ENCODE measurements at regions not wholly inside any gene's neighbourhood (a gene's known extent, or its start where the extent isn't known, plus 50 kb on each side); places are given as distances from the start of the nearest gene placed in this dataset.

GRCh38 chr3:153029350-153029749, 132.7 kb upstream of the RAP2B start:
- Histone ChIP-seq H3K27me3 (no peaks in the 10 kb centered on the region), H3K27ac (no peak overlapping the region), H3K4me1 (no peaks in the 10 kb centered on the region), H3K4me3 (no peak overlapping the region), H3K9me3 (no peaks in the 10 kb centered on the region), H3K36me3 (no peaks in the 10 kb centered on the region)
- TF ChIP-seq POLR2A (IDR thresholded peaks at IDR 0.05) (no peak), CTCF (IDR thresholded peaks at IDR 0.05) (no peak), POLR2AphosphoS5 (IDR thresholded peaks at IDR 0.05) (no peak)
- DNase-seq (ENCODE audit: low spot score in 2 of 2) = no peak
- intact Hi-C loops (cut with DNase I; ENCODE audit: low total_unique reads) = no loop called here

DNA sequence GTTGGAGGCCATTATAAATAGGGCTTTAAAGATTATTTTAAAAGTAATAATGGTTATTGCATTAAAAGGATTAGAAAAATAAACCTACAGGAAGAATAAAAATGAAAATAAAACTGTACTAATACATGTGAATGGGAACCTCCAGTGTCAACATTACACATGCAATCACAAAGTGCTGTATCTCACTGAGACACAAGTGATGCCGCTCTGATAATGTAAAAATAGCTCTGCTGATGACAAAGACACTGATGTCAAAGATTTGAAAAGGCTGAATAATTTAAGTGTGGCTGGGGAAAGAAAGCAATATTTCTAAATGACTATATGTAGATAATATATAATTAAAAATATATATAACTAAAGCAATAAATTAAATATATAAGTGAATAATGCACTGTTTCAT, 129.1 kb upstream of the RAP2B start:
- no peaks in the 10 kb centered on the region for H3K4me1 ChIP-seq
- H3K4me3 ChIP-seq = no peak overlapping the region
- no peaks in the 10 kb centered on the region for H3K27me3 ChIP-seq
- no peak for DNase-seq (ENCODE audit: low spot score in 2 of 2)
- H3K9me3 ChIP-seq = no peaks in the 10 kb centered on the region
- H3K36me3 ChIP-seq = no peaks in the 10 kb centered on the region
- no peak overlapping the region for H3K27ac ChIP-seq
- intact Hi-C loops (cut with DNase I; ENCODE audit: low total_unique reads) = no loop called here
- no peak for TF ChIP-seq POLR2A (IDR thresholded peaks at IDR 0.05)
- TF ChIP-seq POLR2AphosphoS5 (IDR thresholded peaks at IDR 0.05) = no peak
- no peak for TF ChIP-seq CTCF (IDR thresholded peaks at IDR 0.05)

DNA sequence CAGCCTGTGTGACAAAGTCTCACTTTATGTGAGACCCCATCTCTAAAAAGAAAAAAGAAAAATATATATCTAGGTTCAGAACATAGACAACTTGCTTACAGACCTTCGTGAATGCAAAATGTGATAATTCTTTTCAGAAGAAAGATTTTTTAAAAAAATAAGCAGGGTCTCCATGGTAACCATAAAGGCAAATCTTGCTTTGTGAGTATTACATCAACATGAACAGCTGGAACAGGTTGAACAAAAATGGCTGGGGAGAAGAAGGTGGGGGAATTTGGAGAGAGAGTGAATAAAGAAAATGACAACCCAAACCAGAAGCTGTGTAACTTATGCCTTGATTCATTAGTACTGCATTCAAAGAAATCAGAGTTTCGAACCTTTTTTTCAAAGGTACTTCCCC, 125.2 kb upstream of the RAP2B start:
- Histone ChIP-seq H3K36me3 (no peaks in the 10 kb centered on the region), H3K4me1 (no peaks in the 10 kb centered on the region), H3K9me3 (no peaks in the 10 kb centered on the region), H3K4me3 (no peak overlapping the region), H3K27ac (no peak overlapping the region), H3K27me3 (no peaks in the 10 kb centered on the region)
- intact Hi-C loops (cut with DNase I; ENCODE audit: low total_unique reads) = no loop called here
- no peak for TF ChIP-seq POLR2A (IDR thresholded peaks at IDR 0.05)
- no peak for TF ChIP-seq POLR2AphosphoS5 (IDR thresholded peaks at IDR 0.05)
- no peak for DNase-seq (ENCODE audit: low spot score in 2 of 2)

- TF ChIP-seq POLR2A (IDR thresholded peaks at IDR 0.05) (no peak), CTCF (IDR thresholded peaks at IDR 0.05) (no peak), POLR2AphosphoS5 (IDR thresholded peaks at IDR 0.05) (no peak)
- Histone ChIP-seq H3K27ac (no peak overlapping the region), H3K36me3 (no peaks in the 10 kb centered on the region), H3K4me1 (peaks cover 0 to 2% of the 10 kb centered on the region in 2 donors), H3K9me3 (no peaks in the 10 kb centered on the region), H3K27me3 (no peaks in the 10 kb centered on the region), H3K4me3 (no peak overlapping the region)
- intact Hi-C loops (cut with DNase I; ENCODE audit: low total_unique reads) = no loop called here
- no peak for DNase-seq (ENCODE audit: low spot score in 2 of 2)
Observed at GRCh38 chr3:153038367-153038766, 123.7 kb upstream of the RAP2B start.

DNA sequence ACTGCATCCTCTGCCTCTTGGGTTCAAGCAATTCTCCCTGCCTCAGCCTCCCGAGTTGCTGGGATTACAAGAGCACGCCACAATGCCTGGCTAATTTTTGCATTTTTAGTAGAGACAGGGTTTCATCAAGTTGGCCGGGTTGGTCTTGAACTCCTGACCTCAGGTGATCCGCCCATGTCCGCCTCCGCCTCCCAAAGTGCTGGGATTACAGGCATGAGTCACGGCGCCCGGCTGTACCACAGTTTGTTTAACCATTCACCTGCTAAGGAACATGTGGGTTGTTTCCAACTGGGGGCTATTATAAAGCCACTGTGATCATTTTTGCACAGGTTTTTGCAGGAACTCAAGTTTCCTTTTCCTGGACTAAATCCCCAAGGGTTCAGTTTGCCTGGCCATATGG, 123.2 kb upstream of the RAP2B start:
- no peaks in the 10 kb centered on the region for H3K36me3 ChIP-seq
- no peak for DNase-seq (ENCODE audit: low spot score in 2 of 2)
- H3K9me3 ChIP-seq = no peaks in the 10 kb centered on the region
- intact Hi-C loops (cut with DNase I; ENCODE audit: low total_unique reads) = no loop called here
- no peak overlapping the region for H3K27ac ChIP-seq
- H3K4me3 ChIP-seq = no peak overlapping the region
- no peaks in the 10 kb centered on the region for H3K27me3 ChIP-seq
- TF ChIP-seq POLR2AphosphoS5 (IDR thresholded peaks at IDR 0.05) (no peak), CTCF (IDR thresholded peaks at IDR 0.05) (no peak), POLR2A (IDR thresholded peaks at IDR 0.05) (no peak)
- peaks cover 0 to 6% of the 10 kb centered on the region in 2 donors for H3K4me1 ChIP-seq

- intact Hi-C loops (cut with DNase I; ENCODE audit: low total_unique reads) = no loop called here
Observed at GRCh38 chr3:153041181-153041580, 120.8 kb upstream of the RAP2B start.

More at GRCh38 chr3:153041181-153041580, 120.8 kb upstream of the RAP2B start:
- Histone ChIP-seq H3K36me3 (no peaks in the 10 kb centered on the region), H3K27ac (no peak overlapping the region), H3K27me3 (no peaks in the 10 kb centered on the region), H3K9me3 (no peaks in the 10 kb centered on the region), H3K4me3 (no peak overlapping the region), H3K4me1 (peaks cover 0 to 8% of the 10 kb centered on the region in 2 donors)
- TF ChIP-seq POLR2AphosphoS5 (IDR thresholded peaks at IDR 0.05) = no peak
- no peak for TF ChIP-seq POLR2A (IDR thresholded peaks at IDR 0.05)
- TF ChIP-seq CTCF (IDR thresholded peaks at IDR 0.05) = no peak
- DNase-seq (ENCODE audit: low spot score in 2 of 2) = no peak
